ENCODE measurements at regions not wholly inside any gene's neighbourhood (a gene's known extent, or its start where the extent isn't known, plus 50 kb on each side); places are given as distances from the start of the nearest gene placed in this dataset.
A peak's percentile ranks its signal among the peaks of the same experiment; 100 is the strongest.
"Not testable (repeated sequence)": the region's sequence is repeated elsewhere in the genome, so short reads cannot be mapped to it uniquely, and the experiment has no call there.

GRCh38 chr22:25281675-25282345 lies 62.4 kb downstream of the CRYBB2 start:
- no peak for DNase-seq (ENCODE audit: low spot score)

- DNase-seq (ENCODE audit: low spot score): no peak
These were observed 62.9 kb downstream of the CRYBB2 start for GRCh38 chr22:25282346-25282670.

- no peak for DNase-seq (ENCODE audit: low spot score)
These were observed 63.5 kb downstream of the CRYBB2 start for GRCh38 chr22:25282671-25283561.

- not testable (repeated sequence) for DNase-seq (ENCODE audit: low spot score)
These were observed 69.0 kb downstream of the CRYBB2 start for GRCh38 chr22:25288481-25288880.

GRCh38 chr22:25301912-25302311 lies 82.5 kb downstream of the CRYBB2 start:
- not testable (repeated sequence) for DNase-seq (ENCODE audit: low spot score)

GRCh38 chr22:25309586-25309985 lies 90.1 kb downstream of the CRYBB2 start:
- DNase-seq (ENCODE audit: low spot score): not testable (repeated sequence)

- DNase-seq (ENCODE audit: low spot score): not testable (repeated sequence)
These were observed 92.5 kb downstream of the CRYBB2 start for GRCh38 chr22:25311924-25312323.

GRCh38 chr22:25318081-25318823 lies 98.8 kb downstream of the CRYBB2 start:
- no peak for DNase-seq (ENCODE audit: low spot score)

DNA sequence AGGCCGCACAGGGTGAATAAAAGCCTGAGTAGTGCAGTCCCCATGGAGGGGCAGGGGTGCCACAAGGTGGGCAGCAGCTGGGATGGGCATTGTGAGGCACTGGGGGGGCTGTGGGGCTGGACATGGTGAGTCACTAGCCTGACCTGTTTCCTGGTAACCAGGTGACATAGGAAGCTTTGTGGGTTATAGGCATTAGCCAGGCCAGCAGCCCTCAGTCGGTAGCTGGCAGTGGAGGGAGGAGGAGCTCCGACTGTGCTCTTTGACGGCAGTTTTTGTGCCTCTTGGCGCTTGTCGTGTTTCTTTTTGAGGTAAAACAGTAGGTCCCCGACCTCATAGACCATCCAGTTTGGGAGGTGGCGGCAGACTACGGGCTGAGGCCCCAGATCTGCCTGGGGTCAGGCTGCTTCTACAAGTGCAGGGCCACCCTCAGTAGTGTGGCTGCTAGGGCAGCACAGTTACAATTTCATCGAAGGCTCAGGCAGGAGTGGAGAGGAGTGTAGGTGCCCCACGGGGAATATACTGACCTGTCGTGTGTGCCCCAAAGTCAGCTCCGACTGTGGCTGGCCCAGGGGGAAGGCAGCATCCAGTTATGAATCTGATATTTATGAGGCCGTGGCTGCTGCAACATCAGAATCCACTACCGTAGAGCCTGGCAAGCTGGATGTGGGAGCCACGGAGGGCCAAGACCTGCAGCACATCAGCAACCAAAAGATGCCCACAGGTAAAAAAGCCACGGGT lies 107.7 kb downstream of the CRYBB2 start:
- no peak for DNase-seq (ENCODE audit: low spot score)

- no peak for DNase-seq (ENCODE audit: low spot score)
These were observed 111.6 kb downstream of the CRYBB2 start for GRCh38 chr22:25331050-25331449.

- not testable (repeated sequence) for DNase-seq (ENCODE audit: low spot score)
These were observed 112.5 kb downstream of the CRYBB2 start for GRCh38 chr22:25331911-25332310.

GRCh38 chr22:25332386-25332785 lies 112.9 kb downstream of the CRYBB2 start:
- no peak for DNase-seq (ENCODE audit: low spot score)

GRCh38 chr22:25334162-25334490 lies 114.7 kb downstream of the CRYBB2 start:
- peak; percentile 43 for DNase-seq (ENCODE audit: low spot score)

DNA sequence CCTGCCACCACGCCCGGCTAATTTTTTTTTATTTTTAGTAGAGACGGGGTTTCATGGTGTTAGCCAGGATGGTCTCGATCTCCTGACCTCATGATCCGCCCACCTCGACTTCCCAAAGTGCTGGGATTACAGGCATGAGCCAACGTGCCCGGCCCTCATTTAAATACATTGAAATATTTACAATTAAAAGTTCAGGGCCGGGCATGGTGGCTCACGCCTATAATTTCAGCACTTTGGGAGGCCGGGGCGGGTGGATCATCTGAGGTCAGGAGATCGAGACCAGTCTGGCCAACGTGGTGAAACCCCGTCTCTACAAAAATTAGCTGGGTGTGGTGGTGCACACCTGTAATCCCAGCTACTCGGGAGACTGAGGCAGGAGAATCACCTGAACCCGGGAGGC lies 115.2 kb downstream of the CRYBB2 start:
- DNase-seq (ENCODE audit: low spot score): not testable (repeated sequence)

DNA sequence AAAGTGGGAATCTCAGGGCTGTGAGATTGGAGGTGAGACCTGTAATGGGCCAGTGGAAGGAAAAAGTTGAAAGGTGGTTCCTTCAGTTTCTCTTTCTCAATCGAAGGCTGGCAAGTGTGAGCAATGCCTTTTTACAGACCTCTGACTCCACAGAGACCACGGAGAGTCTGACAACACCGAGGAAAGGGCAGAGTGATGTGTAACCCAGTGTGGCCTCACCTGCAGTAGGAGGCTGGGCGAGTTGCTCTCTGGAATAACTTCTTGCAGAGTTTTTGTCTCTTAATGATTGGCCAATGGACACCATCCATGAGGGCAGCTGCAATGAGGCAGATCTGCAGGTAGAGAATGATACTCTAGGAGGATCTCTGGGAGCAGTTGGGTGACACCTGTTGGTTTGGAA lies 115.8 kb downstream of the CRYBB2 start:
- not testable (repeated sequence) for DNase-seq (ENCODE audit: low spot score)

DNA sequence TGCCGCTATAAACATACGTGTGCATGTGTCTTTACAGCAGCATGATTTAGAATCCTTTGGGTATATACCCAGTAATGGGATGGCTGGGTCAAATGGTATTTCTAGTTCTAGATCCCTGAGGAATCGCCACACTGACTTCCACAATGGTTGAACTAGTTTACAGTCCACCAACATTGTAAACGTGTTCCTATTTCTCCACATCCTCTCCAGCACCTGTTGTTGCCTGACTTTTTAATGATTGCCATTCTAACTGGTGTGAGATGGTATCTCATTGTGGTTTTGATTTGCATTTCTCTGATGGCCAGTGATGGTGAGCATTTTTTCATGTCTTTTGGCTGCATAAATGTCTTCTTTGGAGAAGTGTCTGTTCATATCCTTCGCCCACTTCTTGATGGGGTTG lies 121.1 kb downstream of the CRYBB2 start:
- not testable (repeated sequence) for DNase-seq (ENCODE audit: low spot score)

DNA sequence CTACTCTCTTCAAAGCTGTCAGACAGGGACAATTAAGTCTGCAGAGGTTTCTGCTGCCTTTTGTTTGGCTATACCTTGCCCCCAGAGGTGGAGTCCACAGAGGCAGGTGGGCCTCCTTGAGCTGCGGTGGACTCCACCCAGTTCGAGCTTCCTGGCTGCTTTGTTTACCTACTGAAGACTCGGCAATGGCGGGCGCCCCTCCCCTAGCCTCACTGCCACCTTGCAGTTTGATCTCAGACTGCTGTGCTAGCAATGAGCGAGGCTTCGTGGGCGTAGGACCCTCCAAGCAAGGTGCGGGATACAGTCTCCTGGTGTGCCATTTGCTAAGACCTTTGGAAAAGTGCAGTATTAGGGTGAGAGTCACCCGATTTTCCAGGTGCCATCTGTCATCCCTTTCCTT lies 124.9 kb downstream of the CRYBB2 start:
- not testable (repeated sequence) for DNase-seq (ENCODE audit: low spot score)

GRCh38 chr22:25346859-25347751 lies 127.7 kb downstream of the CRYBB2 start:
- DNase-seq (ENCODE audit: low spot score): no peak

- DNase-seq (ENCODE audit: low spot score): no peak
These were observed 128.3 kb downstream of the CRYBB2 start for GRCh38 chr22:25347752-25348102.

- no peak for DNase-seq (ENCODE audit: low spot score)
These were observed 129.0 kb downstream of the CRYBB2 start for GRCh38 chr22:25348391-25348790.

DNA sequence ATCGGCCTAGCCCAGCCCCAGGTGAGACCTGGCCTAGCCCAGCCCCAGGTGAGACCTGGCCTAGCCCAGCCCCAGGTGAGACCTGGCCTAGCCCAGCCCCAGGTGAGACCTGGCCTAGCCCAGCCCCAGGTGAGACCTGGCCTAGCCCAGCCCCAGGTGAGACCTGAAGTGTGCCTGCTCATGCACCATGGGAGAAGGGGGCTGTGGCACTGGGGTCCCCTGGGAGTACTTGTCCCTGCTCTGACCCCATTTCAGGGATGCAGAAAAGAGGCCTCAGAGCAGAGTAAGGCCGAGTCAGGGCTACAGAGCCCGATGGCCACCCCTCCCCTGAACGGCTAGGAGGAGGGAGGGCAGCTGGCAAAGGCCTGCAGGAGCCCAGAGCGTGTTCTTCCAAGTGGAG lies 129.6 kb downstream of the CRYBB2 start:
- DNase-seq (ENCODE audit: low spot score): not testable (repeated sequence)

Data from hematopoietic multipotent progenitor cell treated with erythropoietin and hydrocortisone succinate and interleukin-3 and kit ligand, for 17 days (in vitro differentiated cells).